ENCODE measurements at regions not wholly inside any gene's neighbourhood (a gene's known extent, or its start where the extent isn't known, plus 50 kb on each side); places are given as distances from the start of the nearest gene placed in this dataset.

GRCh38 chr9:3047912-3048311, 204.0 kb upstream of the PUM3 start:
- DNase-seq: no peak

DNA sequence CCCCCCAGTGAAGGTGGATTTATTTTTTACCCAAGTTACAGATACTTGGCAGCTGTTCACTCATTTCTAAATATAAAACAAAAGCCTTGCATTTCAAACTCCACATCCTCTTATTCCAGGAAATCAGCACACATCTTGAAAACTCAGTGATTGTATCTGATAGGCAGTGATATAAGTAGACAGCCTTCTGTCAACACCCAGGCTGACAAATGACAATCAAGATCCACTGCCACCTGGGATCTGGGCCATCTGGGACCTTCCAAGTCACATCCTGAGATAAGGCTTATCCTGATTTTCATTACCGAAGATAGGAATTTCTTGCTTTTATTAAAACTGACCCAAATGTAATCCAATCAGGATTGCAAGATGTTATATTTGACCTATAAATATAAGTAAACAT, 201.3 kb upstream of the PUM3 start:
- peak; percentile 79 for DNase-seq

DNA sequence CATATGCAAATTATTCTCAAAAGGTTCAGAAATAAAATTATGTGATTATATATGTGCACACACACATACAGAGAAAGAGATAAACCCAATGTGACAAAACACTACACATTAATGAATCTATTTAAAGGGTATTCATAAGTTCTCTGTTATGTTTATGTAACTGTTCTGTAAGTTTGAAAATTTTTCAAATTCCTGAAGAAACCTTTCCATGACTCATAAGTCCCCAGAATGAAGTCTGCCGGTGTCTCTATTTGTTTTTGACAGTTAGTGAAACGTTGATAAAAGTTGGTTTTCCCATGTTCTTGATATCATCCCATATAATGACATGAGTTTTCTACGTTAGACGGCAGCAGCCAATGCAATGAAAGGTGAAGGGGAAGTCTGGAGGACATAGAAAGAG, 199.5 kb upstream of the PUM3 start:
- DNase-seq: no peak

GRCh38 chr9:3040761-3041160, 196.9 kb upstream of the PUM3 start:
- DNase-seq: no peak

DNA sequence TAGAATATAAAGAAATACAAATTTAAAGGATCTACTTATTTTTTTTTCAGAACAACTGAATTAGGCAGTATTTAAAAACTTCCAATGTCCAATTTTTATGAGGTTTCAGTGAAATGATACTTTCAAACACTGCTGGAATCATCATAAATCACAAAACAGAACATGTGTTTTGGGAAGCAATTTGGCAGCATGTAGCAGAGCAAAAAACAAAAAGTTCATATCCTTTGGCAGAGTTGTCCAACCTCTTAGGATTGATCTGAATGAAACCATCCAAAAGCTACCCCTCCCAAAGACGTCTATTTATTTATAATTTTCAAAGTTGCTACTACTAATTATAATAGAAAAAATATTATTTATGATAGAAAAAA, 192.4 kb upstream of the PUM3 start:
- DNase-seq: no peak

GRCh38 chr9:3035579-3036332, 191.9 kb upstream of the PUM3 start:
- peak; percentile 60 for DNase-seq

GRCh38 chr9:3032898-3033297, 189.0 kb upstream of the PUM3 start:
- DNase-seq: no peak

DNA sequence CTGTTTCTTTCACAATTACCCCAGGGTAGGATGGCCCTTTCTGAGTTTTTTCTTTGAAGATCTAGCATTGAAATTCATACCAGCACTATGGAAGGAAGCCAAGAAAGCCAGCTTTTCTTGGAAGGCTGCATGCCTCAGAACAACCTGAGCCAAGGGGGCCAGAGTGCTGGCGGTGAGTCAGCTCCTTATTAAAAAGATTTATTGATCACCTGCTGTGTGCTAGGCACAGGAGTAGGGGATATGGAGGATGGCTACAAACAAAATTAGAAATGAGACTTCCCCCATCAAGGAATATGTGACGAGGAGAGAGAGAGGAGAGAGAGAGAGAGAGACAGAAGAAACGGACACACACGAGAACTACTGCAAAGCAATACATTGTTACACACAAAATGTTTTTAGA, 184.6 kb upstream of the PUM3 start:
- DNase-seq: no peak

DNA sequence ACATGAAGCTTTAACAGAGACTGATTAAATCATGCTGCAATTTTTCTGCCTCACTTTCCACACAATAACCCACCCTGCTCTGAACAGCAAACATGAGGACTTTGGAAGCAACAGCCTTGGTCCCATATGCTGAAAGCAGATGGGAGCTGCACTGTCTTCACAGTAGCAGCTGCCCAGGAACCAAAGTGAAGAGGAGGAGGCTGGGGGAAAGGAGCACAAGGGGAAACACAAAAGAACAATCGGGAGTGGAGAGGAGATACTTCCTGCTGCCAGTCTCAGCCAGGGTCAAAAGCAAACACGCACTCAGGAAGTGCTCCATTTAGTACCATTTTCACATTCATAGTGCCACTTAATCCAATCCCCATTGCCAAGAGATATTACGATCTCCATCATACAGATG, 183.3 kb upstream of the PUM3 start:
- peak; percentile 5 for DNase-seq

GRCh38 chr9:3023449-3023848, 179.6 kb upstream of the PUM3 start:
- no peak for DNase-seq

- peak; percentile 65 for DNase-seq
Measured at GRCh38 chr9:3018691-3019230, 174.9 kb upstream of the PUM3 start.

DNA sequence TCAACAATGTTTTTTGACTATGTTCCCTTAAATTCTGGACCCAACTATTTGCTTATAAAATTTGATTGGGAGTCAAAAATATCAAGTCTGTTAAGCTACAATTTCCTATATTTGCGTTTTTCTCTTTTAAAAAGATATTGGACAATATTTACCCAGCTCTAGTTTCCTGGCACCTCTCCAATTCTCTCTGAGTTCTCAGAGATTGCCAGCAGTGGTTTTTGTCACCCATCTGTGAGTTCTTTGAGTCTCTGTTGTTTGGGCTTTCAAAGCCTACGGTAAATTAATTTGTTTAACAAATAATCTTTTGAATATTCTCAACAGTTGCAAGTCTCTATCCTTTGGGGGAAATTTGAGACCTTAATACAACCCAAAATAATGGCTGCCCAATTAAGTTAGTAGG, 174.2 kb upstream of the PUM3 start:
- DNase-seq: peak; percentile 62

DNA sequence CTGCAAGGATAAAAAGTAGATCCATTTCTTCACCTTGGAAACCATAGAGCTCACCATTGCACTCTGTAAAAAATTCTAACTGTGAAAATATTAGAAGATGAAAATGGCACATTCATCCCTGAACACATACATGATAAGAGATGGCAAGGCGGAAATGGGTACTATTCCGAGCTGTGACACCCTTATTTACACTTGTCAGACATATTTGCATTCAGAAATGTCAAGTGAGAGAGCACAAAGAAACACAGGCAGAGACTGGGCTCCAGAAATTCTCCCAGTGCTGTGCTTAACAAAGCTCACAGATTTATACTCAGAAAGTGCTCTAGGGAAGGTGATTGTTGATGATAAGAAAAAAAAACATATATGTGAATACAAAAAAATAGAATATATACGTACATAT, 170.3 kb upstream of the PUM3 start:
- no peak for DNase-seq

GRCh38 chr9:3012842-3013241, 168.9 kb upstream of the PUM3 start:
- DNase-seq: no peak

DNA sequence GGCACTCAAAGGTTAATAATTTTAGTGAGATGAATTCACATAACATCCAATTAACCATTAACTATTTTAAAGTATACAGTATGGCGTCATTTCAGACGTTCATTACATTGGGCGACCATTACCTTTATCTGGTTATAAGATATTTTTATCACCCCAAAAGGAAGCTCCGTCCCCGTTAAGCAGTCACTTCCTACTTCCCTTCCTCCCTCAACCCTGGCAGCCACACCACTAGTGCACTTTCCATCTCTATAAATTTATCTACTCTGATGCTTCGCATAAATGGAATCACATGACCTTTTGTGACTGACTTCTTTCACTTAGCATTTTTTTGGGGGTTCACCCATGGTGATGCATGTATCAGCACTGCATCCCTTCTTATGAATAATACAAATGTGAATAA, 168.3 kb upstream of the PUM3 start:
- DNase-seq: no peak

DNA sequence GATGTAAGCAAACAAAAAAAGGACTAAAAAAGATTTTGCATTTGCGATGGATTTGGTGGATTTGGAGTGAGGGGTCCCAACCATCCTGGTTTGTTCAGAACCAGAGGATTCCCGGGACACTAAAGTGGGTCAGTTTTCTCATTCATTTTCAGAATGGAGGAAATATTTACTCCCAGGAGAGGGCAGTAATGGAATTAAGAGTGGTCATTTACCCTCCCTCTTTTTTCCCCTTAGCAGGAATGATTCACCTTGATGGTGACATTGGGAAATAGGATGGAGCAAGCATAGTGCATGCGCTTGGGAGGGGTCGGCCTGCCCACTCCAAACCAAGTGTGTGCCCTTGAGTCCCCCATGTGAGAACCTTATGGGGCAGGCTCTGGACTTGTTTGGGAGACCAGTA, 164.2 kb upstream of the PUM3 start:
- peak; percentile 5 for DNase-seq

DNA sequence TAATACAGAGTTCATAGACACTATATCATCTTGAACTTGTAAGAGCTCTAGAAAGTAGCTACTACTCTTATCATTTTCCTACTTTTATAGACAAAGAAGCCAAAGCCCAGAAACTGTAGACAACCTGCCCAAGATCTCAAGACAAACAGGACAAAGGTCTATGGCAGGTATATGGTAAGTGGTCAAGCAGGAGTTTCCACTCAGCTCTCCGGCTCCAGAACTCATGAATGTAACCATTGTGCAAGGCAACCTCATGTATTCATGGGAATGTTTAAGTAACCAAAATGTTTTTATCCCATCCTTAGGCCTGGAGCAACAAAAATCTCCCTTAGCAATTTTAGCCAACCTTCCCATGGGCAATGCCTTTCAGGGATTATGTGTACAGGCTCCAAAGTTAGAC, 163.4 kb upstream of the PUM3 start:
- DNase-seq: no peak

- peak; percentile 83 for DNase-seq
Measured at GRCh38 chr9:3006851-3007250, 163.0 kb upstream of the PUM3 start.

DNA sequence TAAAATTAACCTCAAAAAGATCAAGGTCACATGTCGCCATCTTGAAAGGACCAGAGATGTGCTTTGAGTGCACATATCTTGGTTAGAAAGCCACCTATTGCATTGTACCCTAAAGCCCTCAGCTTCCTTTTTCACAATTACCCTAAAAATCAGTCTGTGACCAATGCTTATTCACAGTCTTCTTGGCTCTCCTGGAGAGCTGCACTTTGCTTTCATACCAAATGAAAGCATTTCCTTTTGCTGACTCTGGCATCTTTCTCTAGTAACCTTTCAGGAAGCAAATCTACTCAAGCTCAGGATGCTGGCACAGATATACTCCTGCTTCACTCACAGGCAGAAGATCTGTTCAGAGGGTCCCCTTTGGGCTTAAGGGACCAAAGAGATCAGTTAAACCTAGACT, 160.7 kb upstream of the PUM3 start:
- DNase-seq: no peak

DNA sequence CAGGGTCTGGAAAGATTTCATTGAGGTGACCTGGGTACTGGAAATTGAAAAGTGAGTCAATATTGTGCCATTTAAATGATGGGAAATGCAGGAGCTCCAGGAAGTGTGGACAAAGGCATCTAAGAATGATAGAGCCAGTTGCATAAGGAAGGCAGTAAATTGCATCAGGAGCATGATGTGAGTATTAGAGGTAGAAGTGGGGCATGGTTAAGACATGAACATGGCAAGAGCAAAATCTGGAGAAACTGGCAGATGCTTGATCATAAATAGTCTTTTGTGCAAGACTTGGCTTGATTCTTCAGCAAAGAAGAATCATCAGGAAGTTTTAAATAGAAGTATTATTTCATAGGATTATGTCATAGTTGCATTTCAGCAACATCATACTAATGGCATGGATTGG, 157.4 kb upstream of the PUM3 start:
- DNase-seq: no peak

- DNase-seq: no peak
Measured at GRCh38 chr9:2992427-2992826, 148.5 kb upstream of the PUM3 start.

DNA sequence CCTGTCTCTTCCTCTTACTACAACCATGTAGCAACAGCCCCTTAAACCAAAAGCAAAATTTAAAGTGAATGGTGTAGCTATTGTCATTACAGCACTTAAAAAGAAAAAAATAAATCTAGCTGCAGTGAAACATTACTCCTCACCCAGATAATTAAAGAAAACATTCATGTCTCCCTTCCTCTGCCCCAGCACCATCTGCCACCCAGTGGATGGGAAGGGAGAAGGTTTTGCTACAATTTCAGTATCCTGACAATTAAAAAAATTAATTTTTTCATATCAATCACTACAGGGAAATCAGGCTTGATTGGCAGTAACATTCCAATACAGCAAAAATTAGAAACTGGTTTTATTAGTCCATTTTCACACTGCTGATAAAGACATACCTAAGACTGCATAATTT, 147.4 kb upstream of the PUM3 start:
- DNase-seq: peak; percentile 1

GRCh38 chr9:2987679-2988078, 143.8 kb upstream of the PUM3 start:
- DNase-seq: no peak

DNA sequence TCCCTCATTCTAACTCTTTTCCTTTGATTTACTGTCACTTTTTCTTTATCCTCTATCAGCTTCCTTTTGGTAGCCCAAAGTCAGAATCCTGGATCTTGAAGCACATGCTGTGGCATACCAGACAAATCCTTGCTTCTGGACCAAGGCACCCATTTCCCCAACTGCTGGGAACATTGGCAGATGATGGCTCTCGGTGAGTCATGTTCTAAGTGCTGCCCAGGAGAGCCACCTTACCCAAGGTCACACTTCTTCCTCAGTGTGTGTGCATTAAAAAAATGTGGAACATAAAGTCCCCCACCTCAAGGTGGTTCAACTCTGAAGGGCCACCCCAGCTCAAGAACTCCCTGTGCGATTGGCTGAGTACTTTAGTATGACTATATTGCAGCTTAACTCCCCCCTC, 141.4 kb upstream of the PUM3 start:
- no peak for DNase-seq

DNA sequence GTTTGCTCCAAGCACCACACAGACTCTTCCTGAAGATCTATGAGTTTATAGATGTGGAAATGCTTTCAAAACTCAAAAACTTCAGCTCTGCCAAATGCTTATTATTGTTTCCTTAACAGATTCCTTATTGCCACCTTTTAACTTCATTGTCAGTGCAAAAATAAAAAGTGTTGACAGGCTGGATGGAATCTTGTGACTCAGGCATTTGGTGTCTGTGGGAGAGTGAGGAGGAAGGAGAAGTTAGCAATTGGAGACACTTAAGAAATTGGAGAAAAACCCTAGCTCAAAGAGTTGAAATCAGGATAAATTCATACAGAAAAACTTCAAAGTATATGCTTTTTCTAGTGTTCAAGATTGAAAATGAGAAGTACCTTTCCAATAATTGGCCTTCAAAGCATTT, 140.6 kb upstream of the PUM3 start:
- DNase-seq: no peak

Data from NCI-H82 (cell line).